KMS-11 (cell line): ENCODE measurements at regions not wholly inside any gene's neighbourhood (a gene's known extent, or its start where the extent isn't known, plus 50 kb on each side); places are given as distances from the start of the nearest gene placed in this dataset.

Source experiments
- H2AFZ ChIP-seq: fragments of 200-600 bp; sonication (generic); 2 replicates; pipeline ENCODE4 v1.6.1; 2016; ENCODE audit warnings: antibody characterized with exemption, mixed run types, low read depth
- H3K27ac ChIP-seq: fragments of 200-600 bp; sonication (generic); 2 replicates; pipeline ENCODE4 v1.6.1; 2016; ENCODE audit warnings: mild to moderate bottlenecking, mixed run types
- H3K27me3 ChIP-seq: fragments of 200-600 bp; sonication (generic); 2 replicates; pipeline ENCODE4 v1.6.1; 2017; ENCODE audit warnings: mild to moderate bottlenecking, low read depth, mixed run types, moderate library complexity; ENCODE audit not compliant: insufficient read depth
- H3K36me3 ChIP-seq: fragments of 200-600 bp; sonication (generic); 2 replicates; pipeline ENCODE4 v1.6.1; 2017; ENCODE audit warnings: mild to moderate bottlenecking, mixed run types; ENCODE audit not compliant: insufficient read depth
- H3K4me1 ChIP-seq: fragments of 200-600 bp; sonication (generic); 2 replicates; pipeline ENCODE4 v1.6.1; 2016; ENCODE audit warnings: mild to moderate bottlenecking, low read depth, mixed run types; ENCODE audit not compliant: poor library complexity, severe bottlenecking
- H3K4me2 ChIP-seq: fragments of 200-600 bp; sonication (generic); 2 replicates; pipeline ENCODE4 v1.7.0; 2016; ENCODE audit warnings: mild to moderate bottlenecking, mixed run types
- H3K4me3 ChIP-seq: fragments of 200-600 bp; sonication (generic); IDR thresholded peaks from 2 replicates; pipeline ENCODE4 v1.6.1; 2017; ENCODE audit warnings: low read depth, low read length, mixed read lengths; ENCODE audit not compliant: insufficient read depth
- H3K79me2 ChIP-seq: fragments of 200-600 bp; sonication (generic); 2 replicates; pipeline ENCODE4 v1.6.1; 2016; ENCODE audit warnings: low read depth, mixed run types; ENCODE audit not compliant: insufficient read depth
- H3K9ac ChIP-seq: fragments of 200-600 bp; sonication (generic); 2 replicates; pipeline ENCODE4 v1.6.1; 2016; ENCODE audit warnings: mild to moderate bottlenecking, mixed run types
- H4K20me1 ChIP-seq: fragments of 200-600 bp; sonication (generic); 2 replicates; pipeline ENCODE4 v1.6.1; 2016; ENCODE audit warnings: mild to moderate bottlenecking, mixed run types; ENCODE audit not compliant: insufficient read depth
- TF ChIP-seq, protein P1 (sequence below): fragments of 200-600 bp; sonication (generic); conservative IDR thresholded peaks from 2 replicates; pipeline ENCODE4 v1.6.1; 2017; ENCODE audit warnings: low read depth, mild to moderate bottlenecking, antibody characterized with exemption, low read length, moderate library complexity, mixed read lengths

DNA sequence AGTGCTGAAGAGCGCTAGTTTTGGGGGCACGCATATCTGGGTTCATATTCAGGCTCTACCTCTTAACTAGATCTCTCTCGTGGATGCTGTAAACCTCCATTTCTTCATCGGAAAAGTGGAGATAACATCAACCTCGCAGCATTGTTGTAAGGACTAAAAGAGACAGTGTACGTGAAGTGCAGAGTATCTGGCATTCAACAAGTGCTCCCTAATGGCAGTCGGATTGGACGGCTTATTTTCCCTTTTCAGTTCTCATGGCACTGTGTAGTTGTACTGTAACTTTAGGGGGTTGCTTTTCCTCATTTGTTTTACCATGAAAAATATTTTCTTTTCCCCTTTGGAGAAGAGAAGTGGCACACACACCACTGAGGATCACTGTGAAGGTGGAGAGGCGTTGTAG, 51.4 kb upstream of the ESX1 start:
- Histone ChIP-seq H4K20me1 (no peaks in the 10 kb centered on the region), H2AFZ (no peak overlapping the region), H3K27me3 (no peaks in the 10 kb centered on the region), H3K4me1 (no peaks in the 10 kb centered on the region), H3K36me3 (no peaks in the 10 kb centered on the region), H3K79me2 (no peaks in the 10 kb centered on the region), H3K4me2 (no peak overlapping the region), H3K4me3 (no peak overlapping the region), H3K27ac (no peak overlapping the region), H3K9ac (no peak overlapping the region)
- TF ChIP-seq, protein P1, sequence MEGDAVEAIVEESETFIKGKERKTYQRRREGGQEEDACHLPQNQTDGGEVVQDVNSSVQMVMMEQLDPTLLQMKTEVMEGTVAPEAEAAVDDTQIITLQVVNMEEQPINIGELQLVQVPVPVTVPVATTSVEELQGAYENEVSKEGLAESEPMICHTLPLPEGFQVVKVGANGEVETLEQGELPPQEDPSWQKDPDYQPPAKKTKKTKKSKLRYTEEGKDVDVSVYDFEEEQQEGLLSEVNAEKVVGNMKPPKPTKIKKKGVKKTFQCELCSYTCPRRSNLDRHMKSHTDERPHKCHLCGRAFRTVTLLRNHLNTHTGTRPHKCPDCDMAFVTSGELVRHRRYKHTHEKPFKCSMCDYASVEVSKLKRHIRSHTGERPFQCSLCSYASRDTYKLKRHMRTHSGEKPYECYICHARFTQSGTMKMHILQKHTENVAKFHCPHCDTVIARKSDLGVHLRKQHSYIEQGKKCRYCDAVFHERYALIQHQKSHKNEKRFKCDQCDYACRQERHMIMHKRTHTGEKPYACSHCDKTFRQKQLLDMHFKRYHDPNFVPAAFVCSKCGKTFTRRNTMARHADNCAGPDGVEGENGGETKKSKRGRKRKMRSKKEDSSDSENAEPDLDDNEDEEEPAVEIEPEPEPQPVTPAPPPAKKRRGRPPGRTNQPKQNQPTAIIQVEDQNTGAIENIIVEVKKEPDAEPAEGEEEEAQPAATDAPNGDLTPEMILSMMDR: no peak
